Uterus (tissue), 2 donors: ENCODE measurements at regions not wholly inside any gene's neighbourhood (a gene's known extent, or its start where the extent isn't known, plus 50 kb on each side); places are given as distances from the start of the nearest gene placed in this dataset.

Experiments used
- CTCF ChIP-seq, 4 experiments: fragments of 200-600 bp in 2 of 4; fragments of 450-650 bp in 2 of 4; sonication (generic) in 2 of 4; IDR thresholded peaks; one replicate each; pipeline ENCODE4 v1.5.1; 2016 to 2019; ENCODE audit warnings: antibody characterized with exemption in 4 of 4, mild to moderate bottlenecking in 2 of 4, moderate library complexity in 1 of 4
- POLR2A ChIP-seq, 2 donors: fragments of 450-650 bp; IDR thresholded peaks; one replicate each; pipeline ENCODE4 v1.6.1; 2016; ENCODE audit warnings: antibody characterized with exemption in 2 of 2, mild to moderate bottlenecking in 1 of 2, moderate library complexity in 1 of 2

GRCh38 chr4:37541956-37542355 is 144.2 kb downstream of the RELL1 start:
- TF ChIP-seq POLR2A (IDR thresholded peaks at IDR 0.05) (no peak), CTCF (IDR thresholded peaks at IDR 0.05) (no peak)
